Naive thymus-derived CD4-positive, alpha-beta T cell (primary cell): ENCODE measurements at regions not wholly inside any gene's neighbourhood (a gene's known extent, or its start where the extent isn't known, plus 50 kb on each side); places are given as distances from the start of the nearest gene placed in this dataset.

Experiments used
- ATAC-seq: fragments of 150-1000 bp; cut with Tn5 transposase; 2 replicates; pipeline ENCODE4 v1.10.0; 2021; ENCODE audit warnings: mild to moderate bottlenecking, moderate library complexity
- CTCF ChIA-PET: fragments of 350-600 bp; sonication (Branson Sonifier 250); formaldehyde crosslinking; loops from one replicate; lab custom pipeline; 2021; ENCODE audit warnings: antibody characterized with exemption; lab: Charles Lee
- POLR2A ChIA-PET: fragments of 350-600 bp; sonication (Branson Sonifier 250); formaldehyde crosslinking; loops from one replicate; lab custom pipeline; 2021; ENCODE audit warnings: antibody characterized with exemption, inconsistent platforms; lab: Charles Lee
- DNase-seq, 9 donors: peaks; one replicate each; pipeline versions ENCODE4 v3.0.0 to v3.0.0-alpha.2; 2020 to 2022; ENCODE audit warnings: mixed read lengths in 1 of 9
- H3K27ac ChIP-seq: one replicate; pipeline ENCODE4 v1.7.0; 2013; ENCODE audit warnings: mild to moderate bottlenecking, low read depth, low read length, moderate library complexity
- H3K27me3 ChIP-seq, 2 donors: one replicate each; pipeline ENCODE4 v1.7.0; 2013; ENCODE audit warnings: low read length in 2 of 2, mild to moderate bottlenecking in 2 of 2, moderate library complexity in 2 of 2; ENCODE audit not compliant: control insufficient read depth in 2 of 2, insufficient read depth in 2 of 2
- H3K36me3 ChIP-seq, 3 experiments: 1 replicate in 2 of 3; 2 replicates in 1 of 3; pipeline ENCODE4 v1.7.0; 2013; ENCODE audit warnings: low read length in 3 of 3, mild to moderate bottlenecking in 3 of 3, moderate library complexity in 1 of 3; ENCODE audit not compliant: insufficient read depth in 3 of 3, control insufficient read depth in 2 of 3
- H3K4me1 ChIP-seq, 2 donors: one replicate each; pipeline ENCODE4 v1.7.0; 2013; ENCODE audit warnings: low read length in 2 of 2, mild to moderate bottlenecking in 2 of 2, moderate library complexity in 1 of 2; ENCODE audit not compliant: control insufficient read depth in 2 of 2, insufficient read depth in 2 of 2
- H3K4me3 ChIP-seq: 2 replicates; pipeline ENCODE4 v1.7.0; 2013; ENCODE audit warnings: mild to moderate bottlenecking, low read length
- H3K9me3 ChIP-seq, 3 experiments: 1 replicate in 2 of 3; 2 replicates in 1 of 3; pipeline ENCODE4 v1.7.0; 2013; ENCODE audit warnings: low read length in 3 of 3; ENCODE audit not compliant: control insufficient read depth in 2 of 3
- H3K27ac Mint-ChIP-seq, 9 donors: one replicate each; pipeline ENCODE4 v1.8.0; 2020 to 2022; ENCODE audit warnings: mixed read lengths in 9 of 9, mild to moderate bottlenecking in 8 of 9, moderate library complexity in 5 of 9, inconsistent platforms in 2 of 9
- H3K27me3 Mint-ChIP-seq, 5 donors: one replicate each; pipeline ENCODE4 v1.8.0; 2021 to 2022; ENCODE audit warnings: mixed read lengths in 5 of 5, mild to moderate bottlenecking in 1 of 5
- H3K36me3 Mint-ChIP-seq, 5 donors: one replicate each; pipeline ENCODE4 v1.8.0; 2020 to 2022; ENCODE audit warnings: mixed read lengths in 5 of 5, mild to moderate bottlenecking in 3 of 5, inconsistent platforms in 1 of 5
- H3K4me1 Mint-ChIP-seq, 7 donors: one replicate each; pipeline ENCODE4 v1.8.0; 2020 to 2022; ENCODE audit warnings: mixed read lengths in 7 of 7, mild to moderate bottlenecking in 3 of 7, inconsistent platforms in 1 of 7
- H3K4me3 Mint-ChIP-seq, 10 donors: one replicate each; pipeline ENCODE4 v1.8.0; 2020 to 2022; ENCODE audit warnings: mild to moderate bottlenecking in 10 of 10, mixed read lengths in 10 of 10, moderate library complexity in 6 of 10, inconsistent platforms in 2 of 10
- H3K9me3 Mint-ChIP-seq, 11 donors: one replicate each; pipeline ENCODE4 v1.8.0; 2020 to 2022; ENCODE audit warnings: mixed read lengths in 11 of 11, mild to moderate bottlenecking in 4 of 11, inconsistent platforms in 1 of 11, moderate library complexity in 1 of 11
- intact Hi-C, 2 donors: fragments of 100-400 bp; cut with micrococcal nuclease; formaldehyde crosslinking; loops; one replicate each; pipeline ENCODE4 v1.15.1; 2023

DNA sequence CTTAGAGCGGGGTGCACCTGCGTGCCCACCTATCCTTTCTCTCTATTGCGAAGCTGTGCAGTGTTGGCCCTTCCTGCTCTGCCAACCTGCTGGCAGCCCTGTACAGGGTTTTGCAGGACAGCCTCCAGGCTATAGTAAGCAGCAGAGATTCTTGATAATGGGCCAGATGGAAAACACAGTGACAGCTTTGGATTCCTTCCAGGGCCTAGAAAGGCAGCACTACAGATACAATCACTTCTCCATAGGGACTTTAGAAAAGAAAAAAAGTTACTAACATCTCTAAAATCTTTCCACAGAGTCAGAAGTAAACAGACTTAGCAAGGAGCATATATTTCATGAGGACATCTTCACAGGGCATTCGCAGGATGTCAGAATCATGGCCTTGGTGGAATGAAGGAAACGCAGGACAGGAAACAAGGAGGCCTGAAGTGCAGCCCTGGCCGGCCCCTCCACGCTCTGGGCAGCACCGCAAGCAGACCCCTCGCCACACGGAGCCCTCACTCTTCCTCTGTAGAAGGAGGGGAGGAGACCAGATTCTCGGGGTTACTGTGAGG lies 172.1 kb upstream of the GAS1 start:
- Mint-ChIP-seq H3K27me3 (peaks cover 2 to 31% (median 14%) of the 10 kb centered on the region in 5 donors), H3K36me3 (no peaks in the 10 kb centered on the region), H3K9me3 (no peaks in the 10 kb centered on the region), H3K4me1 (peaks cover 0 to 3% (median 0%) of the 10 kb centered on the region in 7 donors), H3K27ac (no peak overlapping the region), H3K4me3 (no peak overlapping the region)
- no peak overlapping the region for H3K27ac ChIP-seq
- no peaks in the 10 kb centered on the region for H3K27me3 ChIP-seq
- no peaks in the 10 kb centered on the region for H3K9me3 ChIP-seq
- CTCF ChIA-PET, result no interaction called here
- ATAC-seq (no peak), DNase-seq (no peak)
- intact Hi-C loops, result no loop called here
- H3K4me3 ChIP-seq, result no peak overlapping the region
- no peaks in the 10 kb centered on the region for H3K4me1 ChIP-seq
- POLR2A ChIA-PET, result no interaction called here
- H3K36me3 ChIP-seq, result no peaks in the 10 kb centered on the region

- intact Hi-C loops, result no loop called here
- H3K4me3 Mint-ChIP-seq, result no peak overlapping the region
These were observed 173.3 kb upstream of the GAS1 start for GRCh38 chr9:87120610-87121009.

DNA sequence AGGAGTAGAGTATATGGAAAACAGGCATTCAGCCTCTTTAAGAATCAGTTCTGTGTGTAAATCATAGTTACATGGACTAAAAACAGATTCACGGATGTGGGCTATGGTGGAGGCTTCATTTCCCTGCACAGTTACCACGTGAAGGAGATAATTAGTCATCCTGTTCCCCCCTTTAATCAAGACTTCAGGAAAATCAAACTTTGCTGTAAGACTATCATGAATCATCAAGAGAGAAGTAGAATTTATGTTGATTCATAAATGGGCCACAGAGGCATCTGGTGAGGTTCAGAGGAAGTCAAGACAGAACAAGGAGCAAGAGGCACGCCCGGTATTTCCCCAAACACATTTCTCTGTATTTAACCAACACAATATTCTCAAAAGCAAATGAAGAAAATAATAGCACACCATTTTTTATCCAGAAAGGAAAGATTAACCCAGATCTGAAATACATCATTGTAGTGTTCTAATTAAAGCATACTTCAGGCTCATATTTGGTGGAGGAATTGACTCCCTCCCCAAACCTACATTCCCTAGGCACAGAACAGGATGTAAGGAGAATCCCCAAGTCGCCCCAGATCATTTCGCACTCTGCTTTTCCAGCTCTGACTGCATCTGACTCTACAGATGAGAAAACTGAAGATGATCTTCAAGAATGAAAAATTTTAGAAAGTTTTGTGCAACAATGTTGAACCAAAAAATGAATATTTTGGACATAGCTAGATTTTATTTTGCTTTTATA lies 175.8 kb upstream of the GAS1 start:
- Histone ChIP-seq H3K9me3 (no peaks in the 10 kb centered on the region), H3K27me3 (no peaks in the 10 kb centered on the region), H3K27ac (no peak overlapping the region), H3K36me3 (no peaks in the 10 kb centered on the region), H3K4me3 (no peak overlapping the region), H3K4me1 (no peaks in the 10 kb centered on the region)
- no peak for DNase-seq
- intact Hi-C loops, result no loop called here
- no peak overlapping the region for H3K27ac Mint-ChIP-seq
- no peak for ATAC-seq
- CTCF ChIA-PET, result no interaction called here
- H3K4me3 Mint-ChIP-seq, result no peak overlapping the region
- H3K36me3 Mint-ChIP-seq, result no peaks in the 10 kb centered on the region
- POLR2A ChIA-PET, result no interaction called here
- H3K9me3 Mint-ChIP-seq, result peaks cover 0 to 9% (median 0%) of the 10 kb centered on the region in 11 donors
- peaks cover 0 to 3% (median 0%) of the 10 kb centered on the region in 7 donors for H3K4me1 Mint-ChIP-seq
- peaks cover 2 to 45% (median 41%) of the 10 kb centered on the region in 5 donors for H3K27me3 Mint-ChIP-seq

More at GRCh38 chr9:87120610-87121009, 173.3 kb upstream of the GAS1 start:
- Histone ChIP-seq H3K27ac (no peak overlapping the region), H3K4me3 (no peak overlapping the region), H3K27me3 (no peaks in the 10 kb centered on the region), H3K36me3 (no peaks in the 10 kb centered on the region), H3K9me3 (no peaks in the 10 kb centered on the region), H3K4me1 (no peaks in the 10 kb centered on the region)
- H3K9me3 Mint-ChIP-seq, result peaks cover 0 to 2% (median 0%) of the 10 kb centered on the region in 11 donors
- H3K36me3 Mint-ChIP-seq, result no peaks in the 10 kb centered on the region
- H3K27ac Mint-ChIP-seq, result no peak overlapping the region
- ATAC-seq, result no peak
- ChIA-PET POLR2A (no interaction called here), CTCF (no interaction called here)
- DNase-seq, result no peak
- H3K4me1 Mint-ChIP-seq, result peaks cover 0 to 3% (median 0%) of the 10 kb centered on the region in 7 donors
- peaks cover 2 to 34% (median 18%) of the 10 kb centered on the region in 5 donors for H3K27me3 Mint-ChIP-seq

DNA sequence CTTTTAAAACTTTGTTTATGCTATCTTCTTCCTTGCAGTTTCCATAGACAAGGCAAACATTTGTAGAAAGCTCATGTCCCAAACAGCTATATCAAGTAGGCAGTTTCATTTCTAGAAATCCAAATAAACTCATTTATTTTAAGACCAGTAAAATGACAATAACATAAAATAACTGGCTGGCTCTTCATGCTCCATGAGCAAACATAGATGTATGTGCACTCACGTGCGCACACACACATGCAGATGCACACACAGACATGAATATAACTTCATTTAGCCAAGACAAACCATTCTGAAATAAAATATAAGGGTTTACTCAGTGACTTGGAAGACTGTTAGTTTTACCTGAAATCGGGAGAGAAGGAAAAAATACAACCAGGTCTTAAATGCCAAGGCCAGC lies 176.5 kb upstream of the GAS1 start:
- peaks cover 2 to 51% (median 44%) of the 10 kb centered on the region in 5 donors for H3K27me3 Mint-ChIP-seq
- peaks cover 0 to 9% (median 0%) of the 10 kb centered on the region in 11 donors for H3K9me3 Mint-ChIP-seq
- POLR2A ChIA-PET, result no interaction called here

DNA sequence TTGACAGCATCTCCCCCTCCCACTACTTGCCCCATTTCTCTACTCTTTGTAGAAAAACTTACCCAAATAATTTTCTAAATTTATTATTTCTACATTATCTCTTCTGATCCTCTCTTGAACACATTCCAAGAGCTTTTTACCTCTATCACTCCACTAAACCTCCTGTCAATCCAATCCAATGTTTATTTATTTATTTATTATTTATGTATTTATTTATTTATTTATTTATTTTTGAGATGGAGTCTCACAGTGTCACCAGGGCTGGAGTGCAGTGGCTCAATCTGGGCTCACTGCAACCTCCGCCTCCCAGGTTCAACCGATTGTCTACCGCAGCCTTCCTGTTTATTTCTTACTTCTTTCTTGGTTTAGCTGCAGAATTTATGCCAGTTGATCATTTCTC lies 178.5 kb upstream of the GAS1 start:
- CTCF ChIA-PET, result no interaction called here

More for the DNA sequence above, 176.5 kb upstream of the GAS1 start:
- ATAC-seq (no peak), DNase-seq (no peak)
- intact Hi-C loops, result no loop called here
- Mint-ChIP-seq H3K36me3 (no peaks in the 10 kb centered on the region), H3K27ac (no peak overlapping the region), H3K4me3 (no peak overlapping the region), H3K4me1 (peaks cover 0 to 3% (median 0%) of the 10 kb centered on the region in 7 donors)
- Histone ChIP-seq H3K36me3 (no peaks in the 10 kb centered on the region), H3K4me3 (no peak overlapping the region), H3K9me3 (no peaks in the 10 kb centered on the region), H3K4me1 (no peaks in the 10 kb centered on the region), H3K27me3 (no peaks in the 10 kb centered on the region), H3K27ac (no peak overlapping the region)
- CTCF ChIA-PET, result no interaction called here

GRCh38 chr9:87127543-87127942 lies 180.2 kb upstream of the GAS1 start:
- ATAC-seq (no peak), DNase-seq (no peak)
- Histone ChIP-seq H3K4me1 (no peaks in the 10 kb centered on the region), H3K27ac (no peak overlapping the region), H3K27me3 (no peaks in the 10 kb centered on the region), H3K9me3 (no peaks in the 10 kb centered on the region), H3K4me3 (no peak overlapping the region), H3K36me3 (no peaks in the 10 kb centered on the region)
- POLR2A ChIA-PET, result no interaction called here
- CTCF ChIA-PET, result no interaction called here
- no peak overlapping the region for H3K27ac Mint-ChIP-seq
- peaks cover 0 to 19% (median under 1%) of the 10 kb centered on the region in 11 donors for H3K9me3 Mint-ChIP-seq
- no peak overlapping the region for H3K4me3 Mint-ChIP-seq
- peaks cover 0 to 3% (median 0%) of the 10 kb centered on the region in 7 donors for H3K4me1 Mint-ChIP-seq
- intact Hi-C loops, result no loop called here
- H3K27me3 Mint-ChIP-seq, result peaks cover 2 to 55% (median 33%) of the 10 kb centered on the region in 5 donors
- no peaks in the 10 kb centered on the region for H3K36me3 Mint-ChIP-seq

More for the DNA sequence above, 178.5 kb upstream of the GAS1 start:
- H3K4me3 Mint-ChIP-seq, result no peak overlapping the region
- no peaks in the 10 kb centered on the region for H3K27me3 ChIP-seq
- no peaks in the 10 kb centered on the region for H3K4me1 ChIP-seq
- no peaks in the 10 kb centered on the region for H3K9me3 ChIP-seq
- H3K4me1 Mint-ChIP-seq, result peaks cover 0 to 3% (median 0%) of the 10 kb centered on the region in 7 donors
- no peak overlapping the region for H3K4me3 ChIP-seq
- ATAC-seq, result no peak
- no peak for DNase-seq
- H3K27me3 Mint-ChIP-seq, result peaks cover 2 to 50% (median 38%) of the 10 kb centered on the region in 5 donors
- peaks cover 0 to 9% (median 0%) of the 10 kb centered on the region in 11 donors for H3K9me3 Mint-ChIP-seq
- intact Hi-C loops, result no loop called here
- H3K36me3 Mint-ChIP-seq, result no peaks in the 10 kb centered on the region
- H3K36me3 ChIP-seq, result no peaks in the 10 kb centered on the region
- no peak overlapping the region for H3K27ac ChIP-seq
- POLR2A ChIA-PET, result no interaction called here
- H3K27ac Mint-ChIP-seq, result no peak overlapping the region
